GM23338 (cell line): ENCODE measurements at regions not wholly inside any gene's neighbourhood (a gene's known extent, or its start where the extent isn't known, plus 50 kb on each side); places are given as distances from the start of the nearest gene placed in this dataset.

ENCODE experiments used
- ATAC-seq: fragments of 200-7000 bp; cut with Tn5 transposase; 3 replicates; pipeline ENCODE4 v1.9.1; 2020
- DNase-seq: peaks from one replicate; pipeline ENCODE4 v3.0.0-alpha.2; 2015; ENCODE audit warnings: low spot score
- H2AFZ ChIP-seq: fragments of 200-600 bp; sonication (generic); 2 replicates; pipeline ENCODE4 v1.8.0; 2016; ENCODE audit warnings: antibody characterized with exemption, mild to moderate bottlenecking, moderate library complexity
- H3F3A ChIP-seq: fragments of 200-600 bp; sonication (generic); replicated peaks from 2 replicates; pipeline ENCODE4 v1.8.0; 2017; ENCODE audit warnings: antibody characterized with exemption, mixed run types, low read depth
- H3K27ac ChIP-seq: fragments of 200-600 bp; sonication (generic); 2 replicates; pipeline ENCODE4 v1.6.1; 2016; ENCODE audit warnings: low read depth
- H3K27me3 ChIP-seq: fragments of 200-600 bp; sonication (generic); 2 replicates; pipeline ENCODE4 v1.8.0; 2016; ENCODE audit warnings: mild to moderate bottlenecking, mixed run types, moderate library complexity; ENCODE audit not compliant: insufficient read depth
- H3K36me3 ChIP-seq: fragments of 200-600 bp; sonication (generic); 2 replicates; pipeline ENCODE4 v1.8.0; 2016; ENCODE audit warnings: mild to moderate bottlenecking; ENCODE audit not compliant: insufficient read depth
- H3K4me1 ChIP-seq: fragments of 200-600 bp; sonication (generic); 2 replicates; pipeline ENCODE4 v1.8.0; 2016; ENCODE audit warnings: mild to moderate bottlenecking, moderate library complexity; ENCODE audit not compliant: insufficient read depth
- H3K4me2 ChIP-seq: fragments of 200-600 bp; sonication (generic); 2 replicates; pipeline ENCODE4 v1.7.1; 2017; ENCODE audit warnings: mixed run types
- H3K4me3 ChIP-seq: fragments of 200-600 bp; sonication (generic); 2 replicates; pipeline ENCODE4 v1.6.1; 2016; ENCODE audit warnings: mixed run types
- H3K79me2 ChIP-seq: fragments of 200-600 bp; sonication (generic); replicated peaks from 2 replicates; pipeline ENCODE4 v1.8.0; 2017; ENCODE audit warnings: mild to moderate bottlenecking; ENCODE audit not compliant: insufficient read depth
- H3K9me2 ChIP-seq: fragments of 200-600 bp; sonication (generic); 2 replicates; pipeline ENCODE4 v1.8.0; 2017; ENCODE audit not compliant: insufficient read depth
- H4K20me1 ChIP-seq: fragments of 200-600 bp; sonication (generic); replicated peaks from 2 replicates; pipeline ENCODE4 v1.8.0; 2017; ENCODE audit warnings: mild to moderate bottlenecking; ENCODE audit not compliant: insufficient read depth
- H3K27ac Mint-ChIP-seq: 2 replicates; pipeline ENCODE4 v1.8.0; 2020; ENCODE audit warnings: inconsistent platforms, mild to moderate bottlenecking, moderate library complexity, mixed read lengths
- H3K27me3 Mint-ChIP-seq: 3 replicates; pipeline ENCODE4 v1.8.0; 2022; ENCODE audit warnings: low read depth, mild to moderate bottlenecking, moderate library complexity, mixed read lengths, inconsistent platforms; ENCODE audit not compliant: insufficient read depth, poor library complexity
- H3K36me3 Mint-ChIP-seq: 3 replicates; pipeline ENCODE4 v1.8.0; 2021; ENCODE audit warnings: low read depth, mild to moderate bottlenecking, inconsistent platforms, moderate library complexity, mixed read lengths
- H3K4me1 Mint-ChIP-seq: 3 replicates; pipeline ENCODE4 v1.8.0; 2020; ENCODE audit warnings: mild to moderate bottlenecking, inconsistent platforms, mixed read lengths
- H3K4me3 Mint-ChIP-seq: 3 replicates; pipeline ENCODE4 v1.8.0; 2021; ENCODE audit warnings: moderate library complexity, mild to moderate bottlenecking, inconsistent platforms, mixed read lengths
- H3K9me3 Mint-ChIP-seq: 3 replicates; pipeline ENCODE4 v1.8.0; 2020; ENCODE audit warnings: moderate library complexity, mild to moderate bottlenecking, inconsistent platforms, mixed read lengths
- CTCF ChIP-seq, 2 experiments: fragments of 200-600 bp in 1 of 2; sonication (generic) in 1 of 2; conservative IDR thresholded peaks; 2 replicates each; pipeline versions ENCODE4 v1.5.1 to v1.6.1; 2016 to 2017; ENCODE audit warnings: antibody characterized with exemption in 2 of 2, low read depth in 2 of 2, mild to moderate bottlenecking in 2 of 2, moderate library complexity in 1 of 2
- JUNB ChIP-seq: IDR thresholded peaks from one replicate; pipeline ENCODE4 v1.6.1; 2016; ENCODE audit warnings: antibody characterized with exemption; ENCODE audit not compliant: unreplicated experiment
- POLR2AphosphoS5 ChIP-seq: IDR thresholded peaks from 2 replicates; pipeline ENCODE4 v1.6.1; 2016; ENCODE audit warnings: antibody characterized with exemption, low read depth
- STAT1 ChIP-seq: IDR thresholded peaks from one replicate; pipeline ENCODE4 v1.6.1; 2016; ENCODE audit warnings: antibody characterized with exemption; ENCODE audit not compliant: unreplicated experiment
- ZNF114 ChIP-seq: fragments of 250-450 bp; sonication (Bioruptor Pico); IDR thresholded peaks from 2 replicates; pipeline ENCODE4 v1.5.0; 2020; ENCODE audit warnings: mild to moderate bottlenecking, moderate library complexity
- ZNF331 ChIP-seq: fragments of 250-450 bp; sonication (Bioruptor Pico); IDR thresholded peaks from 2 replicates; pipeline ENCODE4 v1.5.0; 2020; ENCODE audit warnings: low read depth, mild to moderate bottlenecking, moderate library complexity
- TF ChIP-seq, protein P1 (sequence below): IDR thresholded peaks from 2 replicates; pipeline ENCODE4 v1.6.1; 2016; ENCODE audit warnings: antibody characterized with exemption
- TF ChIP-seq, protein P2 (sequence below): IDR thresholded peaks from one replicate; pipeline ENCODE4 v1.6.1; 2018; ENCODE audit warnings: antibody characterized with exemption; ENCODE audit not compliant: unreplicated experiment

- TF ChIP-seq CTCF (conservative IDR thresholded peaks at IDR 0.05; ENCODE audit: low read depth in 2 of 2) (no peak), ZNF331 (no peak)
- TF ChIP-seq, protein P1, sequence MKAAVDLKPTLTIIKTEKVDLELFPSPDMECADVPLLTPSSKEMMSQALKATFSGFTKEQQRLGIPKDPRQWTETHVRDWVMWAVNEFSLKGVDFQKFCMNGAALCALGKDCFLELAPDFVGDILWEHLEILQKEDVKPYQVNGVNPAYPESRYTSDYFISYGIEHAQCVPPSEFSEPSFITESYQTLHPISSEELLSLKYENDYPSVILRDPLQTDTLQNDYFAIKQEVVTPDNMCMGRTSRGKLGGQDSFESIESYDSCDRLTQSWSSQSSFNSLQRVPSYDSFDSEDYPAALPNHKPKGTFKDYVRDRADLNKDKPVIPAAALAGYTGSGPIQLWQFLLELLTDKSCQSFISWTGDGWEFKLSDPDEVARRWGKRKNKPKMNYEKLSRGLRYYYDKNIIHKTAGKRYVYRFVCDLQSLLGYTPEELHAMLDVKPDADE, result no peak
These were observed 113.0 kb upstream of the TFAP2D start (continued) for GRCh38 chr6:50600280-50600679.

GRCh38 chr6:50602292-50602691, 111.0 kb upstream of the TFAP2D start:
- no peak overlapping the region for H3K4me3 Mint-ChIP-seq
- no peak overlapping the region for H2AFZ ChIP-seq
- H3K27ac Mint-ChIP-seq, result no peak overlapping the region
- no peaks in the 10 kb centered on the region for H3K9me3 Mint-ChIP-seq
- H3K9me2 ChIP-seq, result no peaks in the 10 kb centered on the region
- peaks cover 4% of the 10 kb centered on the region; the same call in 1 of the 2 replicates for H3K4me1 ChIP-seq
- H3K27ac ChIP-seq, result no peak overlapping the region
- ATAC-seq, result no peak
- no peaks in the 10 kb centered on the region for H3F3A ChIP-seq
- TF ChIP-seq STAT1, result no peak
- TF ChIP-seq CTCF (conservative IDR thresholded peaks at IDR 0.05; ENCODE audit: low read depth in 2 of 2), result peak; percentile 63 to 96
- no peaks in the 10 kb centered on the region for H3K36me3 ChIP-seq
- H3K4me2 ChIP-seq, result no peak overlapping the region
- no peaks in the 10 kb centered on the region for H3K27me3 ChIP-seq
- H4K20me1 ChIP-seq, result no peaks in the 10 kb centered on the region
- no peak overlapping the region for H3K4me3 ChIP-seq
- DNase-seq, result peak; percentile 74
- H3K4me1 Mint-ChIP-seq, result no peaks in the 10 kb centered on the region
- H3K79me2 ChIP-seq, result no peaks in the 10 kb centered on the region
- H3K36me3 Mint-ChIP-seq, result no peaks in the 10 kb centered on the region
- no peaks in the 10 kb centered on the region for H3K27me3 Mint-ChIP-seq

DNA sequence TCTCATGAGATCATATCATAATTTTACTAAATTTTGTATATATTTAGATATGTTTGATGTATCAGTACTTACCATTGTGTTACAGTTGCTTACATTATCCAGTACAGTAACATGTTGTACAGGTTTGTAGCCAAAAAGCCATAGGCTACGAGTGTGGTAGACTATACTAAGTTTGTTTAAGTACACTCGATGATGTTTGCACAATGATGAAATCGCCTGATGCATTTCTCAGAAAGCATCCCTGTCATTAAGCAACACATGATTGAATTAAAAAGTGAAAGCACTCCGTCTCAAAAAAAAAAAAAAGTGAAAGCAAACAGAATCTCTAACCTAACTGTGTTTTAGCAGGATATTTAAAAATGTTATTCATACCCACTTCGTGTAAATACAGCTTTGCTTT, 104.9 kb upstream of the TFAP2D start:
- no peak overlapping the region for H3K4me3 Mint-ChIP-seq
- H3K4me1 Mint-ChIP-seq, result peaks cover 15% of the 10 kb centered on the region; the same call in 2 of the 3 replicates
- H3K9me2 ChIP-seq, result no peaks in the 10 kb centered on the region
- ATAC-seq (no peak), DNase-seq (no peak)
- H3K27me3 ChIP-seq, result no peaks in the 10 kb centered on the region
- H2AFZ ChIP-seq, result no peak overlapping the region
- no peaks in the 10 kb centered on the region for H3K36me3 Mint-ChIP-seq
- no peak overlapping the region for H3K4me2 ChIP-seq
- H4K20me1 ChIP-seq, result no peaks in the 10 kb centered on the region
- no peaks in the 10 kb centered on the region for H3K36me3 ChIP-seq
- H3K79me2 ChIP-seq, result no peaks in the 10 kb centered on the region
- H3K27me3 Mint-ChIP-seq, result no peaks in the 10 kb centered on the region
- H3K4me3 ChIP-seq, result no peak overlapping the region
- no peak overlapping the region for H3K27ac Mint-ChIP-seq
- no peak overlapping the region for H3K27ac ChIP-seq
- H3F3A ChIP-seq, result no peaks in the 10 kb centered on the region
- H3K4me1 ChIP-seq, result peaks cover 6% of the 10 kb centered on the region; the same call in 1 of the 2 replicates
- no peaks in the 10 kb centered on the region for H3K9me3 Mint-ChIP-seq
- TF ChIP-seq JUNB, result no peak
- no peak for TF ChIP-seq POLR2AphosphoS5
- TF ChIP-seq, protein P1, result no peak
- TF ChIP-seq CTCF (conservative IDR thresholded peaks at IDR 0.05; ENCODE audit: low read depth in 2 of 2), result no peak
- no peak for TF ChIP-seq ZNF114 (CRISPR knock-in tag)
- TF ChIP-seq, protein P2, sequence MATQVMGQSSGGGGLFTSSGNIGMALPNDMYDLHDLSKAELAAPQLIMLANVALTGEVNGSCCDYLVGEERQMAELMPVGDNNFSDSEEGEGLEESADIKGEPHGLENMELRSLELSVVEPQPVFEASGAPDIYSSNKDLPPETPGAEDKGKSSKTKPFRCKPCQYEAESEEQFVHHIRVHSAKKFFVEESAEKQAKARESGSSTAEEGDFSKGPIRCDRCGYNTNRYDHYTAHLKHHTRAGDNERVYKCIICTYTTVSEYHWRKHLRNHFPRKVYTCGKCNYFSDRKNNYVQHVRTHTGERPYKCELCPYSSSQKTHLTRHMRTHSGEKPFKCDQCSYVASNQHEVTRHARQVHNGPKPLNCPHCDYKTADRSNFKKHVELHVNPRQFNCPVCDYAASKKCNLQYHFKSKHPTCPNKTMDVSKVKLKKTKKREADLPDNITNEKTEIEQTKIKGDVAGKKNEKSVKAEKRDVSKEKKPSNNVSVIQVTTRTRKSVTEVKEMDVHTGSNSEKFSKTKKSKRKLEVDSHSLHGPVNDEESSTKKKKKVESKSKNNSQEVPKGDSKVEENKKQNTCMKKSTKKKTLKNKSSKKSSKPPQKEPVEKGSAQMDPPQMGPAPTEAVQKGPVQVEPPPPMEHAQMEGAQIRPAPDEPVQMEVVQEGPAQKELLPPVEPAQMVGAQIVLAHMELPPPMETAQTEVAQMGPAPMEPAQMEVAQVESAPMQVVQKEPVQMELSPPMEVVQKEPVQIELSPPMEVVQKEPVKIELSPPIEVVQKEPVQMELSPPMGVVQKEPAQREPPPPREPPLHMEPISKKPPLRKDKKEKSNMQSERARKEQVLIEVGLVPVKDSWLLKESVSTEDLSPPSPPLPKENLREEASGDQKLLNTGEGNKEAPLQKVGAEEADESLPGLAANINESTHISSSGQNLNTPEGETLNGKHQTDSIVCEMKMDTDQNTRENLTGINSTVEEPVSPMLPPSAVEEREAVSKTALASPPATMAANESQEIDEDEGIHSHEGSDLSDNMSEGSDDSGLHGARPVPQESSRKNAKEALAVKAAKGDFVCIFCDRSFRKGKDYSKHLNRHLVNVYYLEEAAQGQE, result no peak
